A549 (cell line): ENCODE measurements at regions not wholly inside any gene's neighbourhood (a gene's known extent, or its start where the extent isn't known, plus 50 kb on each side); places are given as distances from the start of the nearest gene placed in this dataset.

Experiments used
- ATAC-seq, 2 experiments: fragments of 200-7000 bp in 1 of 2; fragments of >200 bp in 1 of 2; cut with Nextera tagmentation in 1 of 2; cut with Tn5 transposase in 1 of 2; 3 replicates each; pipeline versions ENCODE4 v1.8.0 to v1.9.1; 2018 to 2020; ENCODE audit warnings: mild to moderate bottlenecking in 1 of 2, moderate library complexity in 1 of 2
- CTCF ChIA-PET: fragments of 300-600 bp; sonication (Branson Sonifier 250); formaldehyde crosslinking; extraction: SDS; loops from one replicate; lab custom pipeline; 2021; ENCODE audit warnings: antibody characterized with exemption, inconsistent platforms; lab: Yijun Ruan, JAX
- POLR2A ChIA-PET: fragments of 350-600 bp; formaldehyde crosslinking; extraction: SDS; loops from one replicate; lab custom pipeline; 2021; ENCODE audit warnings: antibody characterized with exemption, inconsistent platforms; lab: Yijun Ruan, JAX
- DNase-seq, 2 experiments: peaks; one replicate each; pipeline versions ENCODE4 v3.0.0 to v3.0.0-alpha.2; 2011 to 2016; ENCODE audit warnings: low read depth in 1 of 2, low spot score in 1 of 2
- FAIRE-seq: peaks from 2 replicates; lab custom pipeline; 2011; peaks lifted over from hg19 to GRCh38; lab: Jason Lieb, UNC
- H3K27ac ChIP-seq, 2 experiments: fragments of >200 bp; sonication (Bioruptor Twin); formaldehyde crosslinking; 3 replicates each; pipeline ENCODE4 v1.5.1; 2016 to 2017
- H3K4me1 ChIP-seq: fragments of >200 bp; sonication (Bioruptor Twin); formaldehyde crosslinking; 3 replicates; pipeline ENCODE4 v1.6.1; 2016
- H3K4me2 ChIP-seq: fragments of >200 bp; sonication (Bioruptor Twin); formaldehyde crosslinking; 3 replicates; pipeline ENCODE4 v1.6.1; 2016
- H3K4me3 ChIP-seq: fragments of >200 bp; sonication (Bioruptor Twin); formaldehyde crosslinking; 3 replicates; pipeline ENCODE4 v1.5.1; 2016
- H3K9me3 ChIP-seq: fragments of >200 bp; sonication (Bioruptor Twin); formaldehyde crosslinking; 3 replicates; pipeline ENCODE4 v1.6.1; 2016
- ATOH8 ChIP-seq: fragments of 250-450 bp; sonication (Bioruptor Pico); IDR thresholded peaks from 2 replicates; pipeline ENCODE4 v1.5.0; 2020; ENCODE audit warnings: low read depth, mild to moderate bottlenecking, moderate library complexity
- BCL3 ChIP-seq: fragments of >200 bp; sonication (Bioruptor Twin); formaldehyde crosslinking; IDR thresholded peaks from 3 replicates; pipeline ENCODE4 v1.6.1; 2016
- CBX2 ChIP-seq: fragments of 200-600 bp; sonication (generic); IDR thresholded peaks from 2 replicates; pipeline ENCODE4 v1.6.1; 2016; ENCODE audit warnings: low read depth, mild to moderate bottlenecking, borderline replicate concordance
- EHF ChIP-seq: fragments of 250-450 bp; sonication (Bioruptor Pico); IDR thresholded peaks from 2 replicates; pipeline ENCODE4 v1.5.0; 2020; ENCODE audit warnings: mild to moderate bottlenecking
- GATA3 ChIP-seq: IDR thresholded peaks from 2 replicates; pipeline ENCODE4 v1.6.1; 2012; ENCODE audit warnings: borderline replicate concordance
- HES2 ChIP-seq: fragments of >200 bp; sonication (Bioruptor Twin); formaldehyde crosslinking; IDR thresholded peaks from 2 replicates; pipeline ENCODE4 v1.6.1; 2016
- HEYL ChIP-seq: fragments of 250-450 bp; sonication (Bioruptor Pico); IDR thresholded peaks from 2 replicates; pipeline ENCODE4 v1.8.0; 2021; ENCODE audit warnings: mild to moderate bottlenecking, moderate library complexity
- HMGXB4 ChIP-seq: fragments of 250-450 bp; sonication (Bioruptor Pico); IDR thresholded peaks from 2 replicates; pipeline ENCODE4 v1.5.0; 2021; ENCODE audit warnings: mild to moderate bottlenecking, moderate library complexity, borderline replicate concordance
- HOXA7 ChIP-seq: fragments of 250-450 bp; sonication (Bioruptor Pico); IDR thresholded peaks from 2 replicates; pipeline ENCODE4 v1.5.0; 2020; ENCODE audit warnings: mild to moderate bottlenecking, moderate library complexity
- JUN ChIP-seq, 2 experiments: fragments of >200 bp; sonication (Bioruptor Twin); formaldehyde crosslinking; IDR thresholded peaks; 2 replicates in 1 of 2; 3 replicates in 1 of 2; pipeline ENCODE4 v1.6.1; 2016 to 2017
- KDM1A ChIP-seq: fragments of 200-600 bp; sonication (generic); IDR thresholded peaks from 2 replicates; pipeline ENCODE4 v1.6.1; 2016; ENCODE audit warnings: low read depth, mild to moderate bottlenecking
- MAX ChIP-seq: IDR thresholded peaks from 2 replicates; pipeline ENCODE4 v1.6.1; 2012
- MYC ChIP-seq: IDR thresholded peaks from 2 replicates; pipeline ENCODE4 v1.6.1; 2012; ENCODE audit warnings: mild to moderate bottlenecking, inconsistent platforms, low read length, improper control_type of control experiment, borderline replicate concordance
- NFE2L2 ChIP-seq: fragments of 150-350 bp; conservative IDR thresholded peaks from 2 replicates; pipeline ENCODE4 v1.6.1; 2014; ENCODE audit warnings: low read length
- NR3C1 ChIP-seq: fragments of >200 bp; sonication (Bioruptor Twin); formaldehyde crosslinking; IDR thresholded peaks from 3 replicates; pipeline ENCODE4 v1.6.1; 2017
- RAD21 ChIP-seq, 2 experiments: fragments of >200 bp in 1 of 2; sonication (Bioruptor Twin) in 1 of 2; formaldehyde crosslinking in 1 of 2; IDR thresholded peaks in 1 of 2; conservative IDR thresholded peaks in 1 of 2; 2 replicates in 1 of 2; 3 replicates in 1 of 2; pipeline ENCODE4 v1.6.1; 2012 to 2018; ENCODE audit warnings: inconsistent platforms in 1 of 2
- RCOR1 ChIP-seq: fragments of 150-350 bp; IDR thresholded peaks from 2 replicates; pipeline ENCODE4 v1.6.1; 2014; ENCODE audit warnings: antibody characterized with exemption, low read length, low read depth
- REST ChIP-seq: fragments of 200-600 bp; sonication (generic); IDR thresholded peaks from 2 replicates; pipeline ENCODE4 v1.6.1; 2016; ENCODE audit warnings: antibody characterized with exemption, mild to moderate bottlenecking, moderate library complexity
- RFX5 ChIP-seq: fragments of 450-650 bp; IDR thresholded peaks from 2 replicates; pipeline ENCODE4 v1.7.1; 2014; ENCODE audit warnings: antibody characterized with exemption, mild to moderate bottlenecking, moderate library complexity
- SREBF2 ChIP-seq: fragments of 450-650 bp; IDR thresholded peaks from 2 replicates; pipeline ENCODE4 v1.6.1; 2014; ENCODE audit warnings: mild to moderate bottlenecking, moderate library complexity
- TFCP2L1 ChIP-seq: fragments of 250-450 bp; sonication (Bioruptor Pico); IDR thresholded peaks from 2 replicates; pipeline ENCODE4 v1.5.0; 2021; ENCODE audit warnings: mild to moderate bottlenecking
- TP53 ChIP-seq: fragments of 250-450 bp; sonication (Bioruptor Pico); IDR thresholded peaks from 2 replicates; pipeline ENCODE4 v1.5.0; 2021; ENCODE audit warnings: mild to moderate bottlenecking, moderate library complexity
- ZNF302 ChIP-seq: fragments of 250-450 bp; sonication (Bioruptor Pico); IDR thresholded peaks from 2 replicates; pipeline ENCODE4 v1.9.0; 2021; ENCODE audit warnings: inconsistent platforms, mild to moderate bottlenecking, moderate library complexity
- WGBS: methylation state at CpG from one replicate; pipeline ENCODE4 v1.1.6; 2017; ENCODE audit errors: missing lambda C conversion rate; 5-methylcytosine and 5-hydroxymethylcytosine counted together

GRCh38 chr16:54231919-54232318 is 54.7 kb downstream of the IRX3 start:
- Histone ChIP-seq H3K27ac (no peak overlapping the region), H3K4me1 (no peaks in the 10 kb centered on the region), H3K9me3 (no peaks in the 10 kb centered on the region), H3K4me2 (no peak overlapping the region), H3K4me3 (no peak overlapping the region)
- 12% methylated on average over 4 of the region's 4 CpGs for WGBS
- DNase-seq (no peak), ATAC-seq (no peak), FAIRE-seq (no peak)
- CTCF ChIA-PET = interaction anchor here (0.5 to 1.5 kb wide), 2 partner anchors 106 to 704 kb away, joined by 3 read pairs; no protein-coding TSS in a partner anchor
- POLR2A ChIA-PET = no interaction called here
- TF ChIP-seq ATOH8 (CRISPR knock-in tag) (no peak), RCOR1 (no peak), SREBF2 (no peak), HMGXB4 (CRISPR knock-in tag) (no peak)

- DNase-seq = no peak
- FAIRE-seq = no peak
- Histone ChIP-seq H3K4me2 (no peak overlapping the region), H3K4me3 (no peak overlapping the region), H3K27ac (no peak overlapping the region), H3K9me3 (no peaks in the 10 kb centered on the region), H3K4me1 (no peaks in the 10 kb centered on the region)
- POLR2A ChIA-PET = no interaction called here
- TF ChIP-seq CBX2 = no peak
- no peak for TF ChIP-seq TFCP2L1 (CRISPR knock-in tag)
- TF ChIP-seq ATOH8 (CRISPR knock-in tag) = no peak
- TF ChIP-seq JUN (IDR thresholded peaks at IDR 0.05) = no peak
- no peak for TF ChIP-seq EHF (CRISPR knock-in tag)
- TF ChIP-seq KDM1A = no peak
- CTCF ChIA-PET = interaction anchor here (0.5 to 1.5 kb wide), 3 partner anchors 24 to 704 kb away, joined by 3 read pairs; no protein-coding TSS in a partner anchor
- WGBS = 11% methylated on average over 1 of the region's 1 CpG
- no peak for ATAC-seq
Measured at GRCh38 chr16:54231336-54231735, 55.3 kb downstream of the IRX3 start.

GRCh38 chr16:54228325-54228724 is 58.3 kb downstream of the IRX3 start:
- 60% methylated on average over 3 of the region's 3 CpGs for WGBS
- no peak for ATAC-seq
- TF ChIP-seq GATA3 = no peak
- no peak for TF ChIP-seq MYC
- no peak for TF ChIP-seq SREBF2
- no peak for TF ChIP-seq NFE2L2
- no peak for TF ChIP-seq RAD21 (conservative IDR thresholded peaks at IDR 0.05 in 1 of 2, IDR thresholded peaks at IDR 0.05 in 1 of 2)
- TF ChIP-seq MAX = no peak
- no peak for TF ChIP-seq BCL3
- no peak for TF ChIP-seq ZNF302 (CRISPR knock-in tag)
- TF ChIP-seq TP53 (CRISPR knock-in tag) = no peak
- no peak for TF ChIP-seq RFX5
- TF ChIP-seq REST = no peak
- TF ChIP-seq HES2 = no peak
- no peak for TF ChIP-seq HOXA7 (CRISPR knock-in tag)
- TF ChIP-seq HEYL (CRISPR knock-in tag) = no peak
- no peak for TF ChIP-seq NR3C1
- no peak for TF ChIP-seq HMGXB4 (CRISPR knock-in tag)

More at GRCh38 chr16:54228325-54228724, 58.3 kb downstream of the IRX3 start:
- FAIRE-seq (no peak), DNase-seq (no peak)
- Histone ChIP-seq H3K4me1 (no peaks in the 10 kb centered on the region), H3K4me2 (no peak overlapping the region), H3K4me3 (no peak overlapping the region), H3K27ac (no peak overlapping the region), H3K9me3 (no peaks in the 10 kb centered on the region)
- CTCF ChIA-PET = no interaction called here
- POLR2A ChIA-PET = no interaction called here
